ENCODE measurements at regions not wholly inside any gene's neighbourhood (a gene's known extent, or its start where the extent isn't known, plus 50 kb on each side); places are given as distances from the start of the nearest gene placed in this dataset.

DNA sequence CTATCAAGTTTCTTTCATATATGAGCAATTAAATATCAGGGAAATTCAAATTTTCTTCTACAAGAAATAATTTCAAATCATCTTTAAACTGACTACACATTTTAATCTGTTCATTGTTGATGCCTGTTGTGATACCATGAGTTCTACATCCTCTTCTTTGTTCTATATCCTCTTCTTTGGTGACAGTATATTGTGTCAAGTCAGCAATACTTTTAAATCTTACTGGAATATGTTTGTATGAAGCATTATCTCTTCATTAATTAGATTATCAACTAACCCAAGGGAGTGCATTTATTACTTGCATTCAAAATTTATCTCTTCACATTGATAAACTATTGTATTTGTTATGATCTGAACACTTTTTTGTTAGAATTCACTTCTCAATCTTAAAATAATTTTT, 275.0 kb upstream of the INTU start:
- Histone ChIP-seq H3K27me3 (ENCODE audit: control insufficient read depth in 2 of 2, insufficient read depth in 2 of 2, low read length in 2 of 2) (no peaks in the 10 kb centered on the region), H4K20me1 (replicated peaks; ENCODE audit: control insufficient read depth, extremely low read depth, insufficient read depth, low read length) (no peaks in the 10 kb centered on the region), H3K9me1 (replicated peaks; ENCODE audit: control insufficient read depth, extremely low read depth, insufficient read depth, low read length) (no peaks in the 10 kb centered on the region), H3K4me2 (ENCODE audit: insufficient read depth, low read length) (no peak overlapping the region), H3K9me3 (replicated peaks; ENCODE audit: control insufficient read depth, insufficient read depth, low read length) (no peaks in the 10 kb centered on the region), H3K27ac (ENCODE audit: insufficient read depth, low read depth, low read length) (no peak overlapping the region), H3K9ac (replicated peaks; ENCODE audit: extremely low read depth, insufficient read depth, low read length) (no peak overlapping the region), H3K79me2 (ENCODE audit: control insufficient read depth, insufficient read depth, low read length) (no peaks in the 10 kb centered on the region), H3K4me1 (ENCODE audit: control insufficient read depth, extremely low read depth, insufficient read depth, low read length) (no peaks in the 10 kb centered on the region), H3K36me3 (ENCODE audit: control insufficient read depth in 2 of 2, extremely low read depth in 1 of 2, insufficient read depth in 2 of 2, low read length in 2 of 2) (no peaks in the 10 kb centered on the region), H2AFZ (ENCODE audit: low read depth, low read length) (no peak overlapping the region), H3K4me3 (replicated peaks in 1 of 3; ENCODE audit: insufficient read depth in 1 of 3, low read depth in 1 of 3, low read length in 3 of 3) (no peak overlapping the region)
- no peak for DNase-seq (ENCODE audit: low read depth, low spot score)
- no peak for TF ChIP-seq POLR2A (IDR thresholded peaks at IDR 0.05; ENCODE audit: low read depth, low read length)
- TF ChIP-seq CTCF (IDR thresholded peaks at IDR 0.05; ENCODE audit: extremely low read depth in 1 of 2, insufficient read depth in 1 of 2, low read depth in 1 of 2, low read length in 2 of 2), result no peak
- TF ChIP-seq POLR2AphosphoS5 (IDR thresholded peaks at IDR 0.05; ENCODE audit: insufficient read depth, low read depth, low read length), result no peak
- TF ChIP-seq, protein P1, sequence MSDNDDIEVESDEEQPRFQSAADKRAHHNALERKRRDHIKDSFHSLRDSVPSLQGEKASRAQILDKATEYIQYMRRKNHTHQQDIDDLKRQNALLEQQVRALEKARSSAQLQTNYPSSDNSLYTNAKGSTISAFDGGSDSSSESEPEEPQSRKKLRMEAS (IDR thresholded peaks at IDR 0.05; ENCODE audit: insufficient read depth, insufficient read length), result no peak
- no peak for TF ChIP-seq JUN (IDR thresholded peaks at IDR 0.05; ENCODE audit: borderline replicate concordance, insufficient read depth, insufficient read length, low read depth)
- no peak for TF ChIP-seq EZH2 (IDR thresholded peaks at IDR 0.05; ENCODE audit: borderline replicate concordance, low read depth, low read length, severe bottlenecking)
- TF ChIP-seq MYC (IDR thresholded peaks at IDR 0.05; ENCODE audit: low read depth, low read length), result no peak
- TF ChIP-seq GATA2 (IDR thresholded peaks at IDR 0.05; ENCODE audit: insufficient read depth, insufficient read length, low read depth, low read length), result no peak
- no peak for TF ChIP-seq FOS (IDR thresholded peaks at IDR 0.05; ENCODE audit: borderline replicate concordance, insufficient read depth, low read length)
- no peak for FAIRE-seq
- intact Hi-C loops (cut with micrococcal nuclease) (no loop called here), dilution Hi-C loops (cut with MboI; ENCODE audit: extremely low pct_ligation_motif_present, low sequenced_read_pairs) (no loop called here)
- no TSS peak for BruUV-seq (replicated peaks)
- POLR2A ChIA-PET, result no interaction called here
- CTCF ChIA-PET, result no interaction called here
